GM12878 (cell line): ENCODE measurements at regions not wholly inside any gene's neighbourhood (a gene's known extent, or its start where the extent isn't known, plus 50 kb on each side); places are given as distances from the start of the nearest gene placed in this dataset.

Source experiments
- MYC ChIP-seq: IDR thresholded peaks from 2 replicates; pipeline ENCODE4 v1.6.1; 2011; ENCODE audit warnings: mild to moderate bottlenecking, low read length, moderate library complexity, inconsistent platforms; ENCODE audit not compliant: insufficient read depth, insufficient replicate concordance, insufficient read length, severe bottlenecking
- TF ChIP-seq, protein P1 (sequence below), 3 experiments: IDR thresholded peaks in 2 of 3; conservative IDR thresholded peaks in 1 of 3; 2 replicates each; pipeline ENCODE4 v1.5.1; 2011; ENCODE audit warnings: low read depth in 3 of 3, low read length in 3 of 3, mild to moderate bottlenecking in 3 of 3, control low read depth in 2 of 3, moderate library complexity in 2 of 3, inconsistent platforms in 1 of 3, mixed read lengths in 1 of 3; ENCODE audit not compliant: control insufficient read depth in 2 of 3, insufficient read depth in 1 of 3; ENCODE audit errors: extremely low read depth in 1 of 3
- TF ChIP-seq, protein P2 (sequence below): IDR thresholded peaks from 2 replicates; pipeline ENCODE4 v1.6.1; 2011; ENCODE audit warnings: low read depth, mild to moderate bottlenecking, low read length, moderate library complexity, borderline replicate concordance; ENCODE audit errors: extremely low read depth

DNA sequence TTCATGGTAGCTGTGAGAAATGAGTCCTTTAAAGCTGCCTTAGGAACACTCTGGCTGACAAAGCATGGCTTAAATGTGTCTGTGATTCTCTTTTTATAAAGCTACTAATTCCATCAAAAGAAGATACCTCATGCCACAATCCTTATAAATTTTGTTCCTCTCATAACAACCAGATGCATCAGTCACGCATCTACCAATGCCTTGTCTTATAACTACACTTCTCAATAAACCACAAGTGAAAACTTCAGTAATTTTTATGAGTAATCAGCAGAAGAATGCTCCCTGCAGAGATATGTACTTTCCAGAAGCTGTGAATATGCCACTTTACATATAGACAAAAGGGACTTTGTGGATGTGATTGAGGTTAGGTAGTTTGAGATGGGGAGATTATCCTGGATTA lies 147.8 kb downstream of the SUCLA2 start:
- TF ChIP-seq, protein P1, sequence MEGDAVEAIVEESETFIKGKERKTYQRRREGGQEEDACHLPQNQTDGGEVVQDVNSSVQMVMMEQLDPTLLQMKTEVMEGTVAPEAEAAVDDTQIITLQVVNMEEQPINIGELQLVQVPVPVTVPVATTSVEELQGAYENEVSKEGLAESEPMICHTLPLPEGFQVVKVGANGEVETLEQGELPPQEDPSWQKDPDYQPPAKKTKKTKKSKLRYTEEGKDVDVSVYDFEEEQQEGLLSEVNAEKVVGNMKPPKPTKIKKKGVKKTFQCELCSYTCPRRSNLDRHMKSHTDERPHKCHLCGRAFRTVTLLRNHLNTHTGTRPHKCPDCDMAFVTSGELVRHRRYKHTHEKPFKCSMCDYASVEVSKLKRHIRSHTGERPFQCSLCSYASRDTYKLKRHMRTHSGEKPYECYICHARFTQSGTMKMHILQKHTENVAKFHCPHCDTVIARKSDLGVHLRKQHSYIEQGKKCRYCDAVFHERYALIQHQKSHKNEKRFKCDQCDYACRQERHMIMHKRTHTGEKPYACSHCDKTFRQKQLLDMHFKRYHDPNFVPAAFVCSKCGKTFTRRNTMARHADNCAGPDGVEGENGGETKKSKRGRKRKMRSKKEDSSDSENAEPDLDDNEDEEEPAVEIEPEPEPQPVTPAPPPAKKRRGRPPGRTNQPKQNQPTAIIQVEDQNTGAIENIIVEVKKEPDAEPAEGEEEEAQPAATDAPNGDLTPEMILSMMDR (IDR thresholded peaks at IDR 0.05 in 2 of 3, conservative IDR thresholded peaks at IDR 0.05 in 1 of 3; ENCODE audit: control insufficient read depth in 2 of 3, extremely low read depth in 1 of 3, insufficient read depth in 1 of 3, low read depth in 3 of 3, low read length in 3 of 3), result no peak
- TF ChIP-seq, protein P2, sequence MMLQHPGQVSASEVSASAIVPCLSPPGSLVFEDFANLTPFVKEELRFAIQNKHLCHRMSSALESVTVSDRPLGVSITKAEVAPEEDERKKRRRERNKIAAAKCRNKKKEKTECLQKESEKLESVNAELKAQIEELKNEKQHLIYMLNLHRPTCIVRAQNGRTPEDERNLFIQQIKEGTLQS, result no peak
- TF ChIP-seq MYC, result no peak
